ENCODE measurements at regions not wholly inside any gene's neighbourhood (a gene's known extent, or its start where the extent isn't known, plus 50 kb on each side); places are given as distances from the start of the nearest gene placed in this dataset.
"Not testable (repeated sequence)": the region's sequence is repeated elsewhere in the genome, so short reads cannot be mapped to it uniquely, and the experiment has no call there.

GRCh38 chr14:19096876-19097275, 129.6 kb downstream of the POTEM start:
- not testable (repeated sequence) for TF ChIP-seq CTCF (IDR thresholded peaks at IDR 0.05; ENCODE audit: low read length); EZH2 (IDR thresholded peaks at IDR 0.05; ENCODE audit: borderline replicate concordance, low read length)

Measured in OCI-LY1 (cell line).